ENCODE measurements at regions not wholly inside any gene's neighbourhood (a gene's known extent, or its start where the extent isn't known, plus 50 kb on each side); places are given as distances from the start of the nearest gene placed in this dataset.
"Not testable (repeated sequence)": the region's sequence is repeated elsewhere in the genome, so short reads cannot be mapped to it uniquely, and the experiment has no call there.

DNA sequence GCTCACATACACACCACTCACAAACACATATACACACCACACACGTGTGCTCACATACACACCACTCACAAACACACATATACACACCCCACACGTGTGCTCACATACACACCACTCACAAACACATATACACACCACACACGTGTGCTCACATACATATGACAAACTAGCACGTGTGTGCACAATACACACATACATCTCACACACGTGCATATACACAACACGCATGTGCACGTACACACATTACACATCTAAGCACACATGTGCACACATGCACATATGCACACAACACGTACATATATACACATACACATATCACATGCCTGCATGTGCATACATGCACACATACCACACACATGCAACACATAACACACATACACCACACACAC lies 78.3 kb upstream of the FOXK1 start:
- POLR2A ChIA-PET: no interaction called here

GRCh38 chr7:4604456-4604940 lies 77.6 kb upstream of the FOXK1 start:
- H3K4me3 ChIP-seq (ENCODE audit: low read length): no peak overlapping the region
- H3K9me3 Mint-ChIP-seq: peaks cover 0 to 2% (median 0%) of the 10 kb centered on the region in 11 donors
- H3K27me3 Mint-ChIP-seq: peaks cover 0 to 3% (median 0%) of the 10 kb centered on the region in 5 donors
- no peak overlapping the region for H3K27ac ChIP-seq (ENCODE audit: low read depth, low read length)
- DNase-seq (no peak), ATAC-seq (no peak)
- H3K36me3 Mint-ChIP-seq: no peaks in the 10 kb centered on the region
- POLR2A ChIA-PET: no interaction called here
- intact Hi-C loops (cut with micrococcal nuclease): no loop called here
- H3K4me1 ChIP-seq (ENCODE audit: control insufficient read depth in 2 of 2, insufficient read depth in 2 of 2, low read length in 2 of 2): no peaks in the 10 kb centered on the region
- no peaks in the 10 kb centered on the region for H3K36me3 ChIP-seq (ENCODE audit: control insufficient read depth in 2 of 3, insufficient read depth in 3 of 3, low read length in 3 of 3)
- CTCF ChIA-PET: no interaction called here
- no peaks in the 10 kb centered on the region for H3K9me3 ChIP-seq (ENCODE audit: control insufficient read depth in 2 of 3, low read length in 3 of 3)
- no peak overlapping the region for H3K4me3 Mint-ChIP-seq
- no peaks in the 10 kb centered on the region for H3K27me3 ChIP-seq (ENCODE audit: control insufficient read depth in 2 of 2, insufficient read depth in 2 of 2, low read length in 2 of 2)
- H3K4me1 Mint-ChIP-seq: peaks cover 0 to 1% (median 0%) of the 10 kb centered on the region in 7 donors
- H3K27ac Mint-ChIP-seq: no peak overlapping the region

More for the DNA sequence above, 78.3 kb upstream of the FOXK1 start:
- Histone ChIP-seq H3K27me3 (ENCODE audit: control insufficient read depth in 2 of 2, insufficient read depth in 2 of 2, low read length in 2 of 2) (no peaks in the 10 kb centered on the region), H3K4me3 (ENCODE audit: low read length) (no peak overlapping the region), H3K36me3 (ENCODE audit: control insufficient read depth in 2 of 3, insufficient read depth in 3 of 3, low read length in 3 of 3) (no peaks in the 10 kb centered on the region), H3K27ac (ENCODE audit: low read depth, low read length) (no peak overlapping the region), H3K9me3 (ENCODE audit: control insufficient read depth in 2 of 3, low read length in 3 of 3) (no peaks in the 10 kb centered on the region), H3K4me1 (ENCODE audit: control insufficient read depth in 2 of 2, insufficient read depth in 2 of 2, low read length in 2 of 2) (no peaks in the 10 kb centered on the region)
- intact Hi-C loops (cut with micrococcal nuclease): no loop called here
- ATAC-seq: no peak
- Mint-ChIP-seq H3K9me3 (peaks cover 0 to 2% (median 0%) of the 10 kb centered on the region in 11 donors), H3K27ac (no peak overlapping the region), H3K27me3 (peaks cover 0 to 3% (median 0%) of the 10 kb centered on the region in 5 donors), H3K4me1 (peaks cover 0 to 1% (median 0%) of the 10 kb centered on the region in 7 donors), H3K36me3 (no peaks in the 10 kb centered on the region), H3K4me3 (no peak overlapping the region)
- no peak for DNase-seq
- CTCF ChIA-PET: no interaction called here

GRCh38 chr7:4606797-4607196 lies 75.3 kb upstream of the FOXK1 start:
- Histone ChIP-seq H3K4me3 (ENCODE audit: low read length) (no peak overlapping the region), H3K27me3 (ENCODE audit: control insufficient read depth in 2 of 2, insufficient read depth in 2 of 2, low read length in 2 of 2) (no peaks in the 10 kb centered on the region), H3K9me3 (ENCODE audit: control insufficient read depth in 2 of 3, low read length in 3 of 3) (no peaks in the 10 kb centered on the region), H3K27ac (ENCODE audit: low read depth, low read length) (no peak overlapping the region), H3K4me1 (ENCODE audit: control insufficient read depth in 2 of 2, insufficient read depth in 2 of 2, low read length in 2 of 2) (no peaks in the 10 kb centered on the region), H3K36me3 (ENCODE audit: control insufficient read depth in 2 of 3, insufficient read depth in 3 of 3, low read length in 3 of 3) (no peaks in the 10 kb centered on the region)
- ChIA-PET CTCF (interaction anchor here (0.6 kb wide), 1 partner anchor 19 kb away, joined by 3 read pairs; no protein-coding TSS in a partner anchor), POLR2A (no interaction called here)
- DNase-seq (no peak), ATAC-seq (no peak)
- intact Hi-C loops (cut with micrococcal nuclease): no loop called here
- Mint-ChIP-seq H3K9me3 (peaks cover 0 to 2% (median 0%) of the 10 kb centered on the region in 11 donors), H3K27ac (no peak overlapping the region), H3K27me3 (peaks cover 0 to 3% (median 0%) of the 10 kb centered on the region in 5 donors), H3K4me1 (peaks cover 0 to 10% (median 4%) of the 10 kb centered on the region in 7 donors), H3K36me3 (no peaks in the 10 kb centered on the region), H3K4me3 (no peak overlapping the region)

DNA sequence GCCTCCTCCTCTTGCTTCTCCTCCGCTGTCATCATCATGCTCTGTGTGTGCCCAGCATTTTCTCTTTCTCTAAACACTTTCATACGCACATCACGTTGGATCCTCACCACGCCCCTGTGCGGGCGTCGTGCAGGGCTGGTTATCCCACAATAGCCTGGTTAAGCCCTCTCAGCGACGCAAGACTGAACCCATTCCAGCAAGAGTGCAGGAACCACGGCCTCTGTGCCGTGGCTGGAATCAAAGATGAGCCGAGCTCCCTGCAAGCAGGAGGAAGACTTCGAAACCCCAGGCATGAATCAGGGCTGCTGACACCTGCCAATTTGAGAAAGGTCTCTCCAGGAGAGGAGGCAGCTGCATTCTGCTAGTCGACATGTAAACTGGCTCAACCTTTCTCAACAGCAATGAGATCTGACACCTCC lies 74.8 kb upstream of the FOXK1 start:
- Histone ChIP-seq H3K4me3 (ENCODE audit: low read length) (no peak overlapping the region), H3K27ac (ENCODE audit: low read depth, low read length) (no peak overlapping the region), H3K9me3 (ENCODE audit: control insufficient read depth in 2 of 3, low read length in 3 of 3) (no peaks in the 10 kb centered on the region), H3K4me1 (ENCODE audit: control insufficient read depth in 2 of 2, insufficient read depth in 2 of 2, low read length in 2 of 2) (no peaks in the 10 kb centered on the region), H3K36me3 (ENCODE audit: control insufficient read depth in 2 of 3, insufficient read depth in 3 of 3, low read length in 3 of 3) (no peaks in the 10 kb centered on the region), H3K27me3 (ENCODE audit: control insufficient read depth in 2 of 2, insufficient read depth in 2 of 2, low read length in 2 of 2) (no peaks in the 10 kb centered on the region)
- Mint-ChIP-seq H3K4me3 (no peak overlapping the region), H3K36me3 (no peaks in the 10 kb centered on the region), H3K27me3 (peaks cover 0 to 3% (median 0%) of the 10 kb centered on the region in 5 donors), H3K9me3 (peaks cover 0 to 2% (median 0%) of the 10 kb centered on the region in 11 donors), H3K27ac (no peak overlapping the region), H3K4me1 (peaks cover 0 to 13% (median 5%) of the 10 kb centered on the region in 7 donors)
- ATAC-seq: no peak
- intact Hi-C loops (cut with micrococcal nuclease): no loop called here
- no peak for DNase-seq
- POLR2A ChIA-PET: no interaction called here
- CTCF ChIA-PET: interaction anchor here (0.6 to 1.4 kb wide), 2 partner anchors 18 to 147 kb away, joined by 3 to 6 read pairs; no protein-coding TSS in a partner anchor

- CTCF ChIA-PET: interaction anchor here (0.7 to 1.0 kb wide), 2 partner anchors 73 to 365 kb away, joined by 3 to 5 read pairs; partner anchors contain the start of gene FOXK1
- H3K4me3 ChIP-seq (ENCODE audit: low read length); DNase-seq; H3K27me3 ChIP-seq (ENCODE audit: control insufficient read depth in 2 of 2, insufficient read depth in 2 of 2, low read length in 2 of 2); H3K9me3 Mint-ChIP-seq; H3K36me3 ChIP-seq (ENCODE audit: control insufficient read depth in 2 of 3, insufficient read depth in 3 of 3, low read length in 3 of 3); H3K4me3 Mint-ChIP-seq; H3K27ac ChIP-seq (ENCODE audit: low read depth, low read length); POLR2A ChIA-PET; H3K36me3 Mint-ChIP-seq; ATAC-seq; H3K9me3 ChIP-seq (ENCODE audit: control insufficient read depth in 2 of 3, low read length in 3 of 3); H3K27ac Mint-ChIP-seq; H3K27me3 Mint-ChIP-seq; intact Hi-C loops (cut with micrococcal nuclease): not testable (repeated sequence)
- H3K4me1 ChIP-seq (ENCODE audit: control insufficient read depth in 2 of 2, insufficient read depth in 2 of 2, low read length in 2 of 2): peaks cover 0 to 12% of the 10 kb centered on the region in 2 donors
- H3K4me1 Mint-ChIP-seq: peaks cover 11 to 28% (median 20%) of the 10 kb centered on the region in 7 donors
Observed at GRCh38 chr7:4609576-4609975, 72.5 kb upstream of the FOXK1 start.

- no peaks in the 10 kb centered on the region for H3K27me3 ChIP-seq (ENCODE audit: control insufficient read depth in 2 of 2, insufficient read depth in 2 of 2, low read length in 2 of 2)
- no peaks in the 10 kb centered on the region for H3K9me3 ChIP-seq (ENCODE audit: control insufficient read depth in 2 of 3, low read length in 3 of 3)
- H3K9me3 Mint-ChIP-seq: no peaks in the 10 kb centered on the region
- DNase-seq: peak; percentile 23 to 77 (median 71)
- ATAC-seq: peak; percentile 91
- H3K27ac Mint-ChIP-seq: peak overlapping the region in 3 of 9 donors; percentile 5 to 67 (median 26)
- ChIA-PET POLR2A (interaction anchor here (1.1 kb wide), 1 partner anchor 145 kb away, joined by 4 read pairs; no protein-coding TSS in a partner anchor), CTCF (interaction anchor here (0.6 to 3.2 kb wide), 4 partner anchors 75 to 165 kb away, joined by 3 to 32 read pairs (median 6); partner anchors contain the start of gene AP5Z1)
- H3K36me3 Mint-ChIP-seq: no peaks in the 10 kb centered on the region
- intact Hi-C loops (cut with micrococcal nuclease): loop anchor here (1.0 to 10.0 kb wide), 7 partner anchors 30 to 474 kb away; partner anchors contain the start of gene RADIL (in 1 of the 2)
- peaks cover 0 to 12% of the 10 kb centered on the region in 2 donors for H3K4me1 ChIP-seq (ENCODE audit: control insufficient read depth in 2 of 2, insufficient read depth in 2 of 2, low read length in 2 of 2)
- H3K4me3 Mint-ChIP-seq: no peak overlapping the region
- peaks cover 0 to 3% (median 0%) of the 10 kb centered on the region in 5 donors for H3K27me3 Mint-ChIP-seq
- peaks cover 11 to 28% (median 20%) of the 10 kb centered on the region in 7 donors for H3K4me1 Mint-ChIP-seq
- H3K36me3 ChIP-seq (ENCODE audit: control insufficient read depth in 2 of 3, insufficient read depth in 3 of 3, low read length in 3 of 3): no peaks in the 10 kb centered on the region
- H3K27ac ChIP-seq (ENCODE audit: low read depth, low read length): no peak overlapping the region
- H3K4me3 ChIP-seq (ENCODE audit: low read length): no peak overlapping the region
Observed at GRCh38 chr7:4610768-4611467, 71.2 kb upstream of the FOXK1 start.
